Right lobe of liver (tissue), 6 donors: ENCODE measurements at regions not wholly inside any gene's neighbourhood (a gene's known extent, or its start where the extent isn't known, plus 50 kb on each side); places are given as distances from the start of the nearest gene placed in this dataset.

Experiments
- ATAC-seq, 4 donors: fragments of 200-7000 bp; cut with Tn5 transposase; one replicate each; pipeline ENCODE4 v1.9.1; 2020; ENCODE audit warnings: mild to moderate bottlenecking in 4 of 4, moderate library complexity in 4 of 4
- DNase-seq, 3 donors: peaks; one replicate each; pipeline ENCODE4 v3.0.0-alpha.2; 2020
- H3K27ac ChIP-seq, 3 donors: fragments of 200-600 bp; one replicate each; pipeline ENCODE4 v1.8.0; 2022
- H3K27me3 ChIP-seq, 2 donors: fragments of 200-600 bp; one replicate each; pipeline ENCODE4 v1.8.0; 2022
- H3K36me3 ChIP-seq, 4 donors: fragments of 200-600 bp; sonication (generic) in 1 of 4; one replicate each; pipeline versions ENCODE4 v1.5.1 to v1.8.0; 2017 to 2022; ENCODE audit warnings: control low read depth in 1 of 4
- H3K4me1 ChIP-seq, 4 donors: fragments of 200-600 bp; sonication (generic) in 1 of 4; one replicate each; pipeline versions ENCODE4 v1.5.1 to v1.8.0; 2017 to 2022; ENCODE audit warnings: control low read depth in 1 of 4
- H3K4me3 ChIP-seq, 3 donors: fragments of 200-600 bp; one replicate each; pipeline ENCODE4 v1.8.0; 2022
- H3K9me3 ChIP-seq, 4 donors: fragments of 200-600 bp; sonication (generic) in 1 of 4; one replicate each; pipeline versions ENCODE4 v1.5.1 to v1.8.0; 2017 to 2022; ENCODE audit warnings: control low read depth in 1 of 4
- POLR2A ChIP-seq: fragments of 450-650 bp; IDR thresholded peaks from one replicate; pipeline ENCODE4 v1.6.1; 2017; ENCODE audit warnings: antibody characterized with exemption, mild to moderate bottlenecking
- WGBS: methylation state at CpG from one replicate; pipeline ENCODE4 v1.1.6; 2018; ENCODE audit warnings: low coverage, low lambda C conversion rate; ENCODE audit not compliant: insufficient coverage; ENCODE audit errors: missing lambda C conversion rate; 5-methylcytosine and 5-hydroxymethylcytosine counted together
- intact Hi-C, 2 donors: fragments of 100-400 bp; cut with DNase I; formaldehyde crosslinking; loops; one replicate each; pipeline versions ENCODE4 v1.11.2 to v1.14.1; 2022
- TF ChIP-seq, protein P1 (sequence below), 4 donors: fragments of 200-600 bp in 3 of 4; fragments of 450-650 bp in 1 of 4; IDR thresholded peaks; one replicate each; pipeline versions ENCODE4 v1.5.1 to v1.8.0; 2016 to 2022; ENCODE audit warnings: antibody characterized with exemption in 4 of 4, mild to moderate bottlenecking in 2 of 4
- donor health status: DM: no; HTN: yes; CAD: no.
- donor health status: DM: no; HTN: no; CAD: no.
- donor health status: DM: no; HTN: no; CAD: no.
- donor health status: DM: no; HTN: yes; CAD: no.
- donor health status: DM: no; HTN: yes; CAD: no.

DNA sequence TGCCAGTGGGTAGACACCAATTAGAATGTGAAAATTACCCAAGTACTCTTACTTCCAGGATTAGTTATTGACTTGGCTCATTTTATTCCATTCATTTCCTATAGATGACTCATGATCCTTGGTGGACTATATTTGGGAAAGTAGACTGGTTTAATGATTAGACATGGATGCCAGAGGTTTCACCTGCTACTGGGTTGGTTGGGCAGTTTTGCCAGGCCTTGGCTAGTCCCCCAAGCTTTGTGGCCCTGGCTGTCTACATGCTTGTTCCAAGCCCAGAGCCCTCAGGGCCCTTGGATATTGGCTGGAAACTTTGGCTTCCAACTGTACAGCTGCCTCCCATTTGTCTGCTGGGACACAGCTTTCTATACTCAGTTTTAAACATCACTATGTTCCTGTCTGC, 104.1 kb downstream of the ZFP64 start:
- Histone ChIP-seq H3K27ac (no peak overlapping the region), H3K4me1 (no peaks in the 10 kb centered on the region), H3K9me3 (peaks cover 0 to 12% (median 0%) of the 10 kb centered on the region in 4 donors), H3K27me3 (no peaks in the 10 kb centered on the region), H3K36me3 (no peaks in the 10 kb centered on the region), H3K4me3 (no peak overlapping the region)
- intact Hi-C loops: no loop called here
- ATAC-seq (peak in 1 of 4 donors; percentile 68), DNase-seq (peak in 1 of 3 donors; percentile 23)
- TF ChIP-seq, protein P1, sequence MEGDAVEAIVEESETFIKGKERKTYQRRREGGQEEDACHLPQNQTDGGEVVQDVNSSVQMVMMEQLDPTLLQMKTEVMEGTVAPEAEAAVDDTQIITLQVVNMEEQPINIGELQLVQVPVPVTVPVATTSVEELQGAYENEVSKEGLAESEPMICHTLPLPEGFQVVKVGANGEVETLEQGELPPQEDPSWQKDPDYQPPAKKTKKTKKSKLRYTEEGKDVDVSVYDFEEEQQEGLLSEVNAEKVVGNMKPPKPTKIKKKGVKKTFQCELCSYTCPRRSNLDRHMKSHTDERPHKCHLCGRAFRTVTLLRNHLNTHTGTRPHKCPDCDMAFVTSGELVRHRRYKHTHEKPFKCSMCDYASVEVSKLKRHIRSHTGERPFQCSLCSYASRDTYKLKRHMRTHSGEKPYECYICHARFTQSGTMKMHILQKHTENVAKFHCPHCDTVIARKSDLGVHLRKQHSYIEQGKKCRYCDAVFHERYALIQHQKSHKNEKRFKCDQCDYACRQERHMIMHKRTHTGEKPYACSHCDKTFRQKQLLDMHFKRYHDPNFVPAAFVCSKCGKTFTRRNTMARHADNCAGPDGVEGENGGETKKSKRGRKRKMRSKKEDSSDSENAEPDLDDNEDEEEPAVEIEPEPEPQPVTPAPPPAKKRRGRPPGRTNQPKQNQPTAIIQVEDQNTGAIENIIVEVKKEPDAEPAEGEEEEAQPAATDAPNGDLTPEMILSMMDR (IDR thresholded peaks at IDR 0.05): no peak
- TF ChIP-seq POLR2A: no peak

DNA sequence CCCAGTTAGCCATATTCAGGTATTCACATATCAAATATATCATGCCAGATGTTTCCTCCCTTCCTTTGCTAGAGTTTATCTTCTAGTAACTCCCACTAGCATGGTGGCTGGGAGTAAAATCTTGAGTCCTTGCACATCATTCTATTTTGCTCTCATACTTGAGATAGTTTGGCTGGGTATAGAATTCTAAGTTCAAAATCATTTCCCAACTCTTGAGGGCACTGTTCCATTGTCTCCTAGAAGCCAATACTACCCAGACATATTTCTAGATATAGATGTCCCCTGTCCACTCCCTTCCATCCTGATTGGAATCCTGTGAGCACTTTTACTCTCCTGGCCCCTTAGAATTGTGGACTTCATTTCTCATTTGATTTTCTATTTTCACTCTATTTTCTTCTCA, 104.7 kb downstream of the ZFP64 start:
- Histone ChIP-seq H3K4me3 (no peak overlapping the region), H3K36me3 (no peaks in the 10 kb centered on the region), H3K27me3 (no peaks in the 10 kb centered on the region), H3K4me1 (no peaks in the 10 kb centered on the region), H3K9me3 (peaks cover 0 to 12% (median 0%) of the 10 kb centered on the region in 4 donors), H3K27ac (no peak overlapping the region)
- ATAC-seq (no peak), DNase-seq (no peak)
- intact Hi-C loops: no loop called here
- TF ChIP-seq POLR2A: no peak
- TF ChIP-seq, protein P1 (IDR thresholded peaks at IDR 0.05): no peak

DNA sequence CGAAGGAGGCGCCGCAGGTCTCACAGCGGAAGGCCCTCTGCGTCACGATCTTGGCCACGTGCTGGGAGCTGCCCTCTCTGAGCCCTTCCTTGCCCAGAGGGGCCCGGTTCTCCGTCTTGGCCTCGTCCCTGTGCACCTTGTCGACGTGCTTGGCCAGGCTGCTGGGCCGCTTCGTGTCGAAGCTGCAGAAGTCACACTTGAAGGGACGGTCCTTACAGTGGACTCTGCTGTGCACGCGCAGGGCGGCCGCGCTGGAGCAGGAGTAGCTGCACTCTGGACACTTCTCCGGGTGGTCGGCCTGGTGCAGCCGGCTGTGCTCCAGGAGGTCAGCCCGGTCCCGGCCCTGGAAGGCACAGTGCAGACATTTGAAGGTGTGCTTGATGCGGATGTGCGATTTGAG, 106.9 kb downstream of the ZFP64 start:
- Histone ChIP-seq H3K27ac (no peak overlapping the region), H3K9me3 (peaks cover 0 to 12% (median 0%) of the 10 kb centered on the region in 4 donors), H3K36me3 (no peaks in the 10 kb centered on the region), H3K4me1 (no peaks in the 10 kb centered on the region), H3K4me3 (no peak overlapping the region), H3K27me3 (no peaks in the 10 kb centered on the region)
- intact Hi-C loops: loop anchor here in 1 of 2 donors (5.0 kb wide), 1 partner anchor 277 kb away; no protein-coding TSS in a partner anchor
- WGBS: 96% methylated on average over 12 of the region's 28 CpGs
- ATAC-seq (peak in 1 of 4 donors; percentile 14), DNase-seq (no peak)
- TF ChIP-seq, protein P1 (IDR thresholded peaks at IDR 0.05): no peak
- TF ChIP-seq POLR2A: no peak

DNA sequence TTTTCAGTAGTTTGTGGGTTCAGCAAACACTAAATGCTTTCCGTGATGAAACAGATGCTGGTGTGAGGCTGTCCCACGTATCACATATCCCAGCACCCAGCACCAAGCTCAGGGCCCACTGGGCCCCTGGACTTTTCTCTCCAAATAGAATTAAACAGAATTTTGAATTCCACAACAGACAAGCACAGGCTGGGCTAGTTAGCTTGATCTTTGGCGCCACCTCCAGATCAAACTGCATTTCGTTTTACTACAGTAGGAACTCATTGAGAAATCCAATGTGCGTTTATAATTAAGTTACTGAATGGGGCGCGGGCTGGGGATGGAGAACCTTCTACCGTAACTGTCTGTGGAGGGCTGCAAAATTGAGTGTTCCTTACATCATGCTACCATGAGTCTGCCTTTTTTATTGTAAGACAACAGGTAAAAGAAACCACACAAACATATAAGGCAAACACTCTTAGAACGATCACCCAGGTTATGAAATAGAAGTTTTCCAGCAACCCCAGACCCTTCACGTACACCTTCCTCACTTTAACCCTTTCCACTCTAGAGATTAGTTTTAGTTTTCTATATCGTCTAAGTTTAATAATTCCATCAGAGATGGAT, 107.8 kb downstream of the ZFP64 start:
- peak; percentile 43 to 72 (median 49) for ATAC-seq

More for the DNA sequence above, 107.8 kb downstream of the ZFP64 start:
- Histone ChIP-seq H3K4me3 (no peak overlapping the region), H3K4me1 (no peaks in the 10 kb centered on the region), H3K36me3 (no peaks in the 10 kb centered on the region), H3K27ac (no peak overlapping the region), H3K9me3 (peaks cover 0 to 12% (median 0%) of the 10 kb centered on the region in 4 donors), H3K27me3 (no peaks in the 10 kb centered on the region)
- WGBS: 40% methylated on average over 10 of the region's 11 CpGs
- intact Hi-C loops: loop anchor here in 1 of 2 donors (5.0 kb wide), 1 partner anchor 276 kb away; no protein-coding TSS in a partner anchor
- DNase-seq: peak in 1 of 3 donors; percentile 27
- no peak for TF ChIP-seq POLR2A
- TF ChIP-seq, protein P1 (IDR thresholded peaks at IDR 0.05): peak; percentile 43 to 51 (median 45)
